Activated effector memory CD4-positive, alpha-beta T cell treated with Interleukin-2 at 50 U/mL for 16 hours (primary cell): ENCODE measurements at regions not wholly inside any gene's neighbourhood (a gene's known extent, or its start where the extent isn't known, plus 50 kb on each side); places are given as distances from the start of the nearest gene placed in this dataset.

ENCODE experiments used
- DNase-seq: peaks from one replicate; pipeline ENCODE4 v3.0.0-alpha.2; 2020

DNA sequence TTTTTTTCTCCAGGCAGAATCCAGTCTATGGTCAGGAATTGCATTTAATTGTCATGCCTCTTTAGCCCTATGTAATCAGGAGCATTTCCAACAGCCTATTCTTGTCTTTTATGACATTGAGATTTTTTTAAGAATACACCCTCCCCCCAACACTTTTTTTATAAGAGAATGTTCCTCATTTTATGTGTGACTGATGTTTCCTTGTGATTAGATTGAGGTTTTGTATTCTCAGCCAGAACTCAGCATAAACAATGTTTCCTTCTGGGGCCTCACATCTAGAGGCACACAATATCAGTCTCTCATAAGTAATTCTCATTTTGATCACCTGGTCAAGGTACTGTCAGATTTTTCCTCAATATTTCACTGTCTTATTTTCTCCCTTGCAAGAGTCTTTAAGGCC lies 193.4 kb upstream of the PDE1C start:
- no peak for DNase-seq

DNA sequence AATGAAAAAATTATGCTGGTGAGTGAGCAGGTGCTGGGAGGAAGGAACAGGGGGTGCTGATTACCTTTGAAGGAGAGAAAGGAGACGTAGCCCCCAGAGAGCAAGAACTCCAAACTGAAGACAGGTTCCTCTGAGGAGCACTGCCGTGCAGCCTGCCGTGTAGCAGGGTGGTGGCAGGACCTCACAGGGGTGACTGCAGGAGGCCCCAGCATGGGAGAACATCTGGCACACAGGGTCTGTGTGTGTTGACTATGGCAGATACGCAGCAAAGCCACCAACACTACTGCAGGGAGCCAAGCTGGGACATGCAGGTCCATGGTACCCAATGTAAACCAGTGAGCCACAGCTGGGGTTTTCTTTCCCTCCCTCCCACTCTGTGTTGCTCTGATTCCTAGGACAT lies 192.1 kb upstream of the PDE1C start:
- no peak for DNase-seq

DNA sequence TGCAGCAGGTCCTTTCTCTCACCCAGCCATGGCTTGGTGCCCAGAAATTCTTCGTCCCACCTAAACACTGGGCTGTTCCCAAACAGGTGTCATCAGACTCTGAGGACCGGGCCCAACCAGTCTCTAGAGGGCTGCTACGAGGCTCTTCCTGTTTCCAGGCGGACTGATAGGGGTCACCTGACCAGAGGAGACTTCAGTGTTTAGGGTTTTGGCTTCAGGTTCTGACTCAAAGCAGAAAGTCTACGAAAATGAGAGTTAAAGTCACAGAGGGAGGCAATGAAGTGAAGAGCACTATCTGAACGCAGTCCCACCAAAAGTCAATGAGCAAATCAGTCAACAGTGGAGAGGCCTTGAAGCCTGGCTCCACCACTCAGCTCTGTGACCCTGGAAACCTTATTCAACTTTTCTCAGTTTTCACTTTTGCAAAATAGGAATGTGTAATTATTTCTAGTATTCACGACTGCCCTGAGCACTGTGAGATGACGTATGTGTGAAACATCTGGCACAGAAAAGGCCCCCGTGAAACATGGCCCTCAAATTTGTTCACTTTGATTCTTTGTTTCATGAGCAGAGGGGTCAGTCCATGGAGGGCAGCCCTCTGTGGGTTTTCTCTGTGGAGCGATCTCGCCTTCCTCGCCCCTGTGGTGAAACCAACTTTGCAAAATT lies 189.9 kb upstream of the PDE1C start:
- DNase-seq: no peak

DNA sequence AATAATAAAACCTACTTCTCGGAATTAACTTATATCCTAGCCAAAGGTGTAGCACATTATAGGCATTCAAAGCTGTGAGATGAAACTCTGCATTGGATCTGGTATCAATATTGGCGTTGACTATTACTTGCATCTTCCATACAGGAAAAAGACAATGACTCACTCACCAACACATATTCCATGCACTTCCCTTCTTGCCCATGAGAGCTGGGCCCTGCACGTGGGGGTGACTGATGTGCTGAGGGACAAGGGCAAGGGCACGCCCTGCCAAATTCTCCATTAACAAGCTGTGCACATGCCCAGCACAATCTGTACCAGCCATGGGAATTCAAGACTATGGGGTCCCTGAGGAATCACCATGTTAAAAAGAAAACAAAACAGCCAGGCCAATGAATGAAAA lies 188.1 kb upstream of the PDE1C start:
- no peak for DNase-seq

DNA sequence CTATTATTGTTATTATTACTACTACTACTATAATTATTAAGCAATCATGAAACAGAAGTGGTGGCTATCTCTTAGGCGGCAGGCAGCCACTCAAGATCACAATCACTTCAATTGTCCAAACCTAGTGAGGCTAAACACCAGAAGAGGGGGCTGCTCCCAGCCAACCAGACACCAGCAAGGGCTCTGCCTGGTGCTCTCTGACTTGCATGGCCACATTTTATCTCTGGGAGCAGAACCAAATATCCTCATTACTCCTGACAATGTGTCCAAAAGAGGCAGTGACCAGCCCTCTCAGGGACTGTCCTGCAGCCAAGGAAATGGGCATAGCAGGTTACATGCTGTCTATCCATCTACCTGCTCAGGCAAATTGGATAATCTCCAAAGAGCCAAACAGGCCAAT lies 187.4 kb upstream of the PDE1C start:
- DNase-seq: no peak

DNA sequence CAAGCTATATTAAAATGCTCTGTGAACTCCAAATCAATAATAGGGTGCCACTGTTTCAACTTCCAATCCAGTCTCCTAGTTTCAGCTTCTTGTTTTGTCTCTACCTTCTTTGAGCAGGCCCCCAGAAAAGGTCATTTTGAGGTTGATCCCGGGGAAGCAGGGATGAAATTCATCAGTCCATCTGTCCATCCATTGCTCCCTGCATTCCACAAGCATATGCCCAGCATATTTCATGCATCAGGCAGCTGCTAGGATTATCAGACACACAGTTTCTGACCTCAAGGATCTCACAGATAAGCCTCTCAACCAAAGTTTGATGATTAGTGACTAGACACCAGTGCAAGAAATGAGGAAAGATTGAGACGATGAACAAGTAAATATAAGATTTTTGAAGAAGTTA lies 186.6 kb upstream of the PDE1C start:
- no peak for DNase-seq

DNA sequence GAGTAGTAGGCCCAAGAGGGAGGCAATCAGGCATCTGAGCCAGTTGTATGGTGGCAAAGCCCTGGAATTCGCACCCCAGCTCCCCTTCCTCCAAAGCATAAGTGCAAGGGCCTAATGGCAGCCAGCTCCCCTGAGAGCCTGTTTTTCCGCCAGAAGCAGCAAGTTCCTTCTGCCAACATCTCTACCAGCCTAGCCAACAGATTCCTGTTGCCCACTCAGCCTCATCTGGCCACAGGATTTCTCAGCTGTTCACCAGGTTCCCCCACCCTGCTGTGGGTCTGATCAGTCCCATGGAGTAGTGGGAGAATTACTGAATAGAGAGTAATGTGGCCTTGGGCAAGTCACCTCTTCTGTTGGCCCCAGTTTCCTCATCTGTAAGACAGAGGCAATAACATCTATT lies 186.2 kb upstream of the PDE1C start:
- no peak for DNase-seq

DNA sequence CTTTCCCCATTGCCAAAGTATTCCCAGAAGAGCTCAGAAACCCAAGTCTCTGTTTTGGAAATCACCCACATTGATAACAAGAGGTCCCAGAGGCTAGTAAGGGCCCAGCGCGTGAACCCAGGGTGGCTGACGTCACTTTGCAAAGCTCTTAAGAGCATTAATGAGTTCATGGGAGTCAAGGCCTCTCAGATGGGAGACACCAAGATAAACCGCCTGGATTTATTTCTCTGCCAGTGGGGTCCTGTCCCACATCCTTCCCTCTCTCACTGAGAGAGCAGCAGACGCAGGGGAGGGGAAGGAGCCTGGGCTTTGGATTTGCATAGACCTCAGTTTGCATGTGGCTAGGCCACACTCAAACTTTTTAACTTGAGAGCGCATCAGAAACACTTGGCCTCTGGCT lies 184.8 kb upstream of the PDE1C start:
- no peak for DNase-seq

DNA sequence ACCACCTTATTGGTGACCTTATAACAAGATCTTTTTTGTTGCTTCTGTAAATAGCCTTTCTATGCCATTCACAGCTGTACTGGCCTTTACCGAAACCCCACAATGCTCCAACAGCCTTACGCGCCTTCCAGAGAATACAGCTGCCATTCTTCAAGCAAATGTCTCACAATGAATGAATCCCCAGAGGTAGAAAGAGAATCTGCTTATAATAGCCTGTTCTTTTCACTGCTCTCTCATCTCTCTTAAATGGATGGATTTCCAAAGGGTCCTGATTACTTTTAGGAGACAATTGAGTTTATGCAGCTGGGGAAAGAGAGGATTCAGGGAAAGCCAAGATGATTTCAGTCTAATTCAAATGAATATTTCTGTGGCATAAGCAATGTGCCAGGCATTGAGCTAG lies 183.1 kb upstream of the PDE1C start:
- DNase-seq: no peak

DNA sequence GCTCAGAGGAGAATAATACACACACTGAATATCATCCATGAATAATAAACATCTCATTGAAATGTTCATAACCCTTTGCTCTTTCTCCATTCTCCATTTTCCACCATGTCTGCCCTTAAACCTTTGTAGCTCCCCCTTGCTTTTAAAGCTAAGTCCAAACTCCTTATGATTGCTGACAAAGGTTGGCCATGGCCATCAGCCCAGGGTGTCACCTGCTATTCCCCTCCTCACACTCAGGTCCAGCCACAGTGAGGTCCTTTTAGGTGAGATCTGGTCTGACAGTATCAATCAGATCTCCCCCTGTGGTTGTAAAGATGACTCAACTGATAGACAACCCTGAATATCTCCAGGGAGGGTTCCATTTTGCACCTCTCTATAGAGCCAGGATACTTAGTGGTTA lies 181.5 kb upstream of the PDE1C start:
- DNase-seq: no peak

DNA sequence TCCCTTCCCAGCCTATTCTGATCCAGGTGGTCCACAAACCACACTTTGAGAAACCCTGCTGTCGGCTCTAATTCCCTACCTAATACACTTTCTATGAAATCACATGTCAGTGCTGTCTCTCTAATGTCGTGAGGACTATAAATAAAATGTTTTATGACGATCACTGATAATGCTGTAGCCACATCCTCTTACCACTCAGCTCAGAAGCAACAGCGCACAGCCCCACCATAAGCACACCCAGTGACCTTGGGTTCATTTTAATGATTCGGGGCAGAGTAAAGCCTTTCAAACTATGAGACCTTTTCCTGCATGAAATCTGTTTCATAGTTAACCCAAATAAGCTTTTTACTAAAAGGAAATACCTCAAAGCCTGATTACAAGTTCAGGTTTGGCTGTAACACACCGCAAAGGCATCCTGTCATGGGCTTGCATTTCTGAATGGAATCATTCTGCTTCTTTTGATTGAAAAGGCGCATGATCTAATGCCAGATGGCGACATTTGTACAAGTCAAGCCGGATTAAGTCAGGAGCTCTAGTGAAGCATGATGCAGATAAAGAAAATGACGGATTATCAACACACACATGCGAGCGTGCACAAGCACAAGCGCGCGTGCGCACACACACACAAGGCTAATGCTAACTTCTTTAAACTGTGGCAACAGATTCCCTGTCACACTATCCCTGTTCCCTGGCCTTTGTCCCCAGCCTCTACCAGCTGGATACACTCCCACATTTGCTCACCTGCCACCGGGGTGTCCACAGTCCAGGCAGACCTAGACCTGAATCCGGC lies 180.5 kb upstream of the PDE1C start:
- DNase-seq: no peak

DNA sequence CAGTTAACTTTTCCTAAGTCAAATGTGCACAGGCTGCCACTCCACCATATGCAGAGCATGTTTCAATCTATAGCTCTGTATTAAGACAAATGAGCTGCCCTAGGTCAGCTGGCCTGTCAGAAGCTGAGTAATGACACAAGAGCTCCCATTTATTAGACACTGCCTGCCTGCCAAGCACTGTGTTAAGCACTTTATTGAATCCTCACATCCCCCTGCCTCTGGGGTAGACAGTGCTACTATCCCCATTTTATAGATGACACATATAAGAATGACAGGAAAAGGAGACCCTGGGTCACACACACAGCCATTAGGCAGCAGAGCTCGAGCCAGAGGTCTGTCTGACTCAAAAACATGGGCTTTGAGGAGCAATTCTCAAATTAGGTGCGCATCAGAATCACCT lies 179.8 kb upstream of the PDE1C start:
- DNase-seq: no peak

DNA sequence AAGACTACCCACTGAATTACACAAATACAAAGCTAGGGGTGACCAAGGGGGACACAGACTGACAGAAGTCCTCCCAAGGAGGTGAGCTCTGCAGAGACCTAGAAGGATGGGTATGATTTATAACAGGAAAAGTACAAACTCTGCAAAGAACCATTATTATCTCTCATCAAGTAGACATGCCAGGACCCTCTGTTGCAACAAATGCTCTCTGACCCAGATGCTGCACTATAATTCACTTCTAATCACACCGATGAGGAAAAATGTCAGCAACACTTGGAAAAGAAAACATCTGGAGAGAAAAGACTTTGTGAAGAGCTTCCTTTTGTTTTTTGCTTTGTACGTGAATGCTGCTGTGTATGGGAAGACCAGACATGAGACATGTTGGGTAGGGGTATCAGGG lies 178.3 kb upstream of the PDE1C start:
- DNase-seq: no peak

DNA sequence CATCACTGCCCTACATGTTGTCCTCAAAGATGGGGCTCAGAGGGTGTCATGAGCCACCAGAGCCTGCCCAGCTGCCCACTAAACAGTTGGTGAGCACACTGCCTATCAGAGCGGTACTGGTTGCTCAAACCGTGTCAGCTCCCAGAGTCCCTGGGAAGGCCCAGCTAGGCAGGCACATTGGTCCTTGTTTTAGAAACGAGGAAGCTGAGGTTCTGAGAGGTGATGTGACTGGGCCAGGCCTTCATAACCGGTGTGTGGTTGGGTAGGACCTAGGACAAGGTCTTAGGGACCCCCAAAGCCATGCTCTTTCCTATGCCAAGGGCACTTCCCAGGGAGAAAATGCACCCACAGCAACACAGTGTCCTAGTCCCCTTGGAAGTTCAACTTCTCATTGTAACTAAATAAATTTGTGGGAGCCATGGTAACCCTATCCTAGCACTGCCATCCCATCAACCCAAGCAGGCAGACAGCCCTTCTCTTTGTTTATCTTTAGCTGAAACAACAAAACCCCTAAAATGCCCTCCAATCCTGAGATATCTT lies 174.7 kb upstream of the PDE1C start:
- DNase-seq: no peak

DNA sequence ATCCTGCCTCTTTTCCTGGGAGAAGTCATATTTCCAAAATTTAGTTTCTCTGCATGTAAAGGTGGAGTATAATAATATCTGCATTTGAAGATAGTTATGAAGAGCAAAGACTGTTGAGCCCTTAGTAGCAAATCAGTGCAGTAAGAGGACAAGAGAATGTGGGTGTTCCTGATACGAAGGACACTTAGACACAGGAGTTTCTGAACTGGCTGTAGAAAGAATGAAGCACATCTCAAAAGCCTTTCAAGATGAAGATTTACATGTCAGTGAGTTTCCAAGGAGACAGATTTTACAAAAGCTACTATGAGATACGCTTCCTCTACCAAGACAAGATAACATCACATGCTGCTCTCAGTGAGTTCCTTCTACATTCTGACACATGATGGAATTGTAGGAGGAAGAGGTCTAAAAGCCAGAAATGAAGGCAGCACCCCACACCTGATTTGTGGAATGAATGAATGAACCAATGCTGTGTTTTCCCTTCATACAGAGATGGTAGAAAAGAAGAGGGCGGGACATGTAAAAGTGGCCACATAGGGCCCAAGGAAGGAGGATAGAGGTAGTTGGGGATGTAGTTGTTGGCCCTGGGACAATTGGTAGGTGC lies 173.6 kb upstream of the PDE1C start:
- no peak for DNase-seq

DNA sequence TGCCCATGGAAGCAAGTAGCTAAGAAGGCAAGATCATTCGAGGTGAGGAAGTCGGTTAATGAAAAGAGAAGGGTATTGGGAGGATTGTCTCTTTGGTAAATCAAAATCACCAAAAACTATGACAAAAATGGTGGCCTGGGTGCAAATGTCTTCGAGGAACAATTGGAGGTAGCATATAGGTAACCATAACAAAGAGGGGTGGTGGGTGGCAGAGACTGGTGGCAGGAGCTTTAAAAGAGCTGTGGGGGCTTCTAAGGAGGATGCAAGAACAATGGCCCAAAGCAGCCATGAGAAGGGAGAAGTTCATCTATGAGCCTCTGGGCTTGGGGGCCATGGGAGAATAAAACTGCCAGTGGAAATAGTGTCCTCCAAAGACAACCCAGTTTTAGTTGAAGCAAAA lies 172.2 kb upstream of the PDE1C start:
- no peak for DNase-seq

DNA sequence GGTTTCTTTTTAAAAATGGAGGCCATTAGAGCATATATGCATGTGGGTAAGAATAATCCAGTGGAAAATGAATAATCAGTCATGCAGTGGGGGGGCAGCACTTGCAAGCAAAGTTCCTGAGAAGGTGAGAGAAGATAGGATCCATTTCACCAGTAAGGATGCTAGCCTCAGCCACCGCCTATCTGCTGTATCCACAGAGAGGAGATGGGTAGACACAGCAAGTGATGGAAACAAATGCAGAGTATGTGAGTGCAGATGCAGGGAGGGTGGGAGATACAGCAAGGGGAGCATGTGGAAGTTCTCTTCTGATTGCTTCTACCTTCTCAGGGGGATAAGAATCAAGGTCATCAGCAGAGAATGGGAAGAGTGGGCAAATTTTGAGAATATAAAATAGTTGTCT lies 171.4 kb upstream of the PDE1C start:
- DNase-seq: no peak

DNA sequence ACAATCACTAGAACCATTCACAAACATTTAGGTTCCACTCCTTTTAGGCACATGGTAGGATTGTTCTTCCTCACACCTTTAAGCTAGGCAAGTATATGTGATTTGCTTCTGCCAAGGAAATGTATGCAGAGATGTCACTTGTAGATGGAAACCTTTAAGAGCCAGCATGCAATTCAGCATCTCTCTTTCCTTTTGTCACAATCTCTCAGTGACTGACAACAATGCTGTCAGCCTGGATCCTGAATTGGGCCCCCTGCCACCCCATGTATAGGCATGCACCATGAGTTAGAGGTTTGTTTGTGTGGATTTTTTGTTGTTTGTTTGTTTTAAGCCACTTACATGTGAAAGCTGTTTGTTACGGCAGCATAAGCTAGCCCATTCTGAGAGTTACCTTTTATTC lies 169.6 kb upstream of the PDE1C start:
- DNase-seq: no peak

DNA sequence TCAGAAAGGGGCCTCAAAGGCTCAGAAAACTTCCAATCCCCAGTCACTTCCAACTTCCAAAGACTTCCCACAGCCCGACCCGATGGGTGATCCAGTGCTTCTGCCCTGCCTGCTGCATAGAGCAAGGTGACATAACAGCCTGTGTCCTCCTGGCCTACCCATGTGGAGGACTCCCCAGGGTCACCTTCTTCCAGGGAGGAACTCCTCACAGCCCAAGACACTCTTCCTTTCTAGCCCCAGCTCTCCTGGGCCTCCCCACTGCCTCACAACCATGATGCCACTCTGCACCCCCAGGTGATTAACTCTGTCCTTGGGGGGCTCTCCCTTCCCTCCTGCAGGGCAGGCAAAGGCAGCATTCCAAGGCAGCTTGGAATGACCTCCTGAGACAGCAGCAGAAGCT lies 158.4 kb upstream of the PDE1C start:
- DNase-seq: no peak

DNA sequence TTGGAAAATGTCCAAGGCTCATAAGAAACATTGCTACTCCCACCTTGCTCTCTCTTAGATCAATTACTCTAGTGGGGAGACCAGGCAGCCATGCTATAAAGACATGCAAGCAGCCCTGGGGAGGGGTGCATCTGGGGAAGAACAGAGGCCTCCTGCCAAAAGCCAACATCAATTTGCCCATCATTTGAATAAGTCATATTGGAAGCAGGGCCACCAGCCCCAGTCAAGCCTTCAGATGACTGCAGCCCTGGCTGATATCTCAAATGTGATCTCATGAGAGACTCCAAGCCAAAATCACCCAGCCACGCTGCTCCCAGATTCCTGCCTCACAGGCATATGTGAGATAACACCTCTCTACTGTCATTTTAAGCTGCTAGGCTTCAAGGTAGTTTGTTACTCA lies 157.5 kb upstream of the PDE1C start:
- DNase-seq: no peak

DNA sequence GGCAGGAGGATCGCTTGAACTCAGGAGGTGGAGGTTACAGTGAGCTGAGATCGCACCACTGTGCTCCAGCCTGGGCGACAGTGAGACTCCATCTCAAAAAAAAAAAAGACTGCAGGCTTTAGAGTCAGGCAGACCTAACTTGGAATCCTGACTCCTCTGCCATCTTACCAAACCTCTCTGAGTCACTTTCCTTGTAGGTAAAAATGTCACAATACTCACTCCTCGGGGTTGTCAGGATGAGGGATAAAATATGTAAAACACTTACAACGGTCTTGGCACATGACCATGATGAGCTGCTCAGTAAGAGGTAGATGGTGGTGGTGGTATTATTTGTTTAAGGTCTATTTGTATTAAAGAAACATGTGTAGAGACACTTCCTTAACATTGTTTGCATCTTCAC lies 154.1 kb upstream of the PDE1C start:
- DNase-seq: no peak

DNA sequence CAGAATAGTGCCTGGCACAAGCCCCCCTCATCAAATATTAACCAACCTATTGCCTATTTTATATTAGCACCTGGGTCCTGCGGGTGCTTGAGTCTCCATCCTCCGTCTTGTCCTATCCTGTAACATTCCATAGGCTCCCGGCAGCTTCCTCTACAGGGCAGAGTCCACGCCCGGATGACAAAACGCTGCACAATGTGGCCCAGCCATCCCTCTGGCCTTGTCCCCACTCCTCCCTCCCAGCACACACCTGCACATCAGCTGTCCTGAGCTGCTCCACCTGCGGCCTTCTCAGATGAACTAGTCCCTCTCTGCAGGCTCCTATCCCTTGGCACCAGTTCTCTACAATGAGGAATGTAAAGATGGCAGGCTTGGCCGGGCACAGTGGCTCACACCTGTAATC lies 153.5 kb upstream of the PDE1C start:
- no peak for DNase-seq

DNA sequence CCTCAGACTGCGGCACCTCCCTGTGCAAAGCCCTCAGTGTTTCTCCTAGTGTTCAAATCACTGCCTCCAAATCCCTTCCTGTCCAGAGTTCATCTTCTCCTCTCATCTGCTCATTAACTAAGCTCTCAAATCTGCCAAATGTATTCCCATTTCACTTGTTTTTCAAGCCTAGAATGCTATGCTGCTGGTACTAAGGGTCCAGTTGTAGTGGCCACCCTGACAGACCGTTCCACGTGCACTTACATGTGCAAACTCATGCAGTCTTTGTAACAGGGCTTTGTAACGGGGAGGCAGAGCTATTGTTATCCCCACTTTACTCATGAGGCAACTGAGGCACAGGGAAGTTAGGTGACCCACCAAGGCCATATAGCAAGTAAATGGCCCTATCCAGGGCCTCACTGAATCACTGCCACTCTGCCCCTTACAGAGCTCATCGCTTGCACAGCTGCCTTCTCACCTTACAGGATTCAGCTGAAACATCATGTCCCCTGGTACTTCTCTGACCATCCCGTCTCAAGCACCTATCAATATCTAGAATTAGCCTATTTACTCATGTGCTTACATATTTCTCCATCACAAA lies 153.0 kb upstream of the PDE1C start:
- DNase-seq: no peak
